DOHH2 (cell line): ENCODE measurements at regions not wholly inside any gene's neighbourhood (a gene's known extent, or its start where the extent isn't known, plus 50 kb on each side); places are given as distances from the start of the nearest gene placed in this dataset.

ENCODE experiments used
- H3F3A ChIP-seq: fragments of 200-600 bp; sonication (generic), shearing (Covaris generic); 2 replicates; pipeline ENCODE4 v1.6.0; 2016; ENCODE audit warnings: antibody characterized with exemption, mild to moderate bottlenecking; ENCODE audit not compliant: control insufficient read depth, insufficient read depth
- H3K27ac ChIP-seq: fragments of 200-600 bp; sonication (generic); 2 replicates; pipeline ENCODE4 v1.5.1; 2014; ENCODE audit warnings: low read depth, mild to moderate bottlenecking, low read length, moderate library complexity
- H3K27me3 ChIP-seq: fragments of 200-600 bp; sonication (generic); 2 replicates; pipeline ENCODE4 v1.6.1; 2014; ENCODE audit warnings: mild to moderate bottlenecking, low read length, mixed read lengths; ENCODE audit not compliant: control insufficient read depth
- H3K36me3 ChIP-seq: fragments of 200-600 bp; sonication (generic); 2 replicates; pipeline ENCODE4 v1.6.1; 2014; ENCODE audit warnings: mild to moderate bottlenecking, low read length, moderate library complexity, mixed read lengths; ENCODE audit not compliant: control insufficient read depth
- H3K4me1 ChIP-seq: fragments of 200-600 bp; sonication (generic); 2 replicates; pipeline ENCODE4 v1.6.1; 2014; ENCODE audit warnings: mild to moderate bottlenecking, low read length, mixed read lengths; ENCODE audit not compliant: control insufficient read depth
- H3K4me2 ChIP-seq: fragments of 200-600 bp; sonication (generic); 2 replicates; pipeline ENCODE4 v1.6.0; 2014; ENCODE audit warnings: mild to moderate bottlenecking, low read length, moderate library complexity
- H3K4me3 ChIP-seq: fragments of 200-600 bp; sonication (generic); 2 replicates; pipeline ENCODE4 v1.5.1; 2014; ENCODE audit warnings: mild to moderate bottlenecking, low read length, mixed read lengths
- H3K79me2 ChIP-seq: fragments of 200-600 bp; sonication (generic); 2 replicates; pipeline ENCODE4 v1.6.1; 2014; ENCODE audit warnings: mild to moderate bottlenecking, low read length, mixed read lengths; ENCODE audit not compliant: control insufficient read depth
- H3K9me2 ChIP-seq: fragments of 200-600 bp; sonication (generic); replicated peaks from 2 replicates; pipeline ENCODE4 v1.6.1; 2014; ENCODE audit warnings: mild to moderate bottlenecking, low read length, mixed read lengths; ENCODE audit not compliant: control insufficient read depth
- H3K9me3 ChIP-seq: fragments of 200-600 bp; sonication (generic); 2 replicates; pipeline ENCODE4 v1.6.1; 2014; ENCODE audit warnings: antibody characterized with exemption, low read length, mixed read lengths; ENCODE audit not compliant: control insufficient read depth, insufficient read depth
- H4K20me1 ChIP-seq: fragments of 200-600 bp; sonication (generic); 2 replicates; pipeline ENCODE4 v1.6.0; 2014; ENCODE audit warnings: low read depth, mild to moderate bottlenecking, antibody characterized with exemption, low read length, moderate library complexity; ENCODE audit not compliant: control insufficient read depth, insufficient read depth
- CTCF ChIP-seq: fragments of 200-600 bp; sonication (generic); IDR thresholded peaks from one replicate; pipeline ENCODE4 v1.5.1; 2014; ENCODE audit warnings: antibody characterized with exemption, mild to moderate bottlenecking, low read depth, low read length; ENCODE audit not compliant: poor library complexity, severe bottlenecking
- EZH2phosphoT487 ChIP-seq: fragments of 200-600 bp; sonication (generic); IDR thresholded peaks from 2 replicates; pipeline ENCODE4 v1.6.1; 2017; ENCODE audit warnings: borderline replicate concordance, mild to moderate bottlenecking, antibody characterized with exemption, low read length, moderate library complexity, mixed read lengths

DNA sequence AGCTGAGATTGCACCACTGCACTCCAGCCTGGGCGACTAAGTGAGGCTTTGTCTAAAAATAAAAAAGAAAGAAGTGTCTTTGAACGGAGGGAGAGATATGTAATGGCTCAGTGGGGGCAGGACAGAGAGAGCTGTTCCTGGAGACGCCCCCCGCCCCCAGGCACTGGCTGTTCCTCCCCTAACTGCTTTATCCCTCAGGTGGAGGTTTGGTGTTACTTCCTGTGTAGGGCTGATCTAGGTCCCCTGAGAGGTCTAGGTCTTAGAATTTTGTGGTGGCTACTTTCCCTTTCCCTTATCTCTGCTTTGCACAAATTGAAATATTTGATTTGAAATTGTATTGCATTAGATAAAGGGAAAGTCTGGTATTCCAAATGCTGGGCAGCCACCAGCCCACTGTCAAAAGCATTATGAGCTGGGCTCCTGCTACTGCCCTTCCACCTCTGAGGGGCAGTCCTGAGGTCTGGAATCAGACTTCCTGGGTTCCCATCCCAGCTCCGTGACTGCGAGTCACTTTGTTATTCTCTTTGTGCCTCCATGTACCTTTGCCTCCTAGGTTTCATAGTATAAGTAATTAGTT, 134.8 kb upstream of the KIF26B start:
- H3K79me2 ChIP-seq: no peaks in the 10 kb centered on the region
- no peaks in the 10 kb centered on the region for H3K27me3 ChIP-seq
- H3K4me2 ChIP-seq: no peak overlapping the region
- H3K9me2 ChIP-seq: no peaks in the 10 kb centered on the region
- TF ChIP-seq EZH2phosphoT487 (no peak), CTCF (no peak)
- no peaks in the 10 kb centered on the region for H4K20me1 ChIP-seq
- H3K9me3 ChIP-seq: no peaks in the 10 kb centered on the region
- H3K4me3 ChIP-seq: no peak overlapping the region
- no peaks in the 10 kb centered on the region for H3K36me3 ChIP-seq
- peaks cover 3% of the 10 kb centered on the region; the same call in 1 of the 2 replicates for H3K4me1 ChIP-seq
- no peak overlapping the region for H3K27ac ChIP-seq
- H3F3A ChIP-seq: no peaks in the 10 kb centered on the region

GRCh38 chr1:245016700-245017099, 138.1 kb upstream of the KIF26B start:
- Histone ChIP-seq H3K4me1 (peaks cover 3% of the 10 kb centered on the region; the same call in 1 of the 2 replicates), H3F3A (no peaks in the 10 kb centered on the region), H3K27ac (no peak overlapping the region), H4K20me1 (no peaks in the 10 kb centered on the region), H3K36me3 (no peaks in the 10 kb centered on the region), H3K27me3 (no peaks in the 10 kb centered on the region), H3K79me2 (no peaks in the 10 kb centered on the region), H3K4me2 (no peak overlapping the region), H3K9me2 (no peaks in the 10 kb centered on the region), H3K9me3 (no peaks in the 10 kb centered on the region), H3K4me3 (no peak overlapping the region)
- TF ChIP-seq EZH2phosphoT487: no peak
- TF ChIP-seq CTCF: no peak

DNA sequence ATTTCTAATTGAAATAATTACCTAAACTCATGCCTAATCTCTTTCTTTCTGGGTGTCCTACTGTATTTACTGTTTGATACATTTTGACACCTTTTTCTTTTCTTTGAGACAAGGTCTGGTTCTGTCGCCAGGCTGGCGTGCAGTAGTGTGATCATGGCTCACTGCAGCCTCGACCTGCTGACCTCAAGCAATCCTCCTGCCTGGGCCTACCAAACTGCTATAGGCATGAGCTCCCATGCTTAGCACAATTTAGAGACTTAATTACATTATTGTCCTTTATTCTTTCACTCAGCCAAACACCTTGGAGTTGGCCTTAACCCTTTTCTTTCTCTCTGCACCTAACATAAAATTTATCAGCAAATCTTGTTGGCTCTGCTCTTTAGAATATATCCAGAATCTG, 139.8 kb upstream of the KIF26B start:
- Histone ChIP-seq H3K27ac (no peak overlapping the region), H3K9me2 (no peaks in the 10 kb centered on the region), H4K20me1 (no peaks in the 10 kb centered on the region), H3K4me3 (no peak overlapping the region), H3K27me3 (no peaks in the 10 kb centered on the region), H3K79me2 (no peaks in the 10 kb centered on the region), H3K36me3 (no peaks in the 10 kb centered on the region), H3K4me2 (no peak overlapping the region), H3K4me1 (peaks cover 2% of the 10 kb centered on the region; the same call in 1 of the 2 replicates), H3F3A (no peaks in the 10 kb centered on the region), H3K9me3 (no peaks in the 10 kb centered on the region)
- TF ChIP-seq EZH2phosphoT487 (no peak), CTCF (no peak)
